GM12892 (cell line): ENCODE measurements at regions not wholly inside any gene's neighbourhood (a gene's known extent, or its start where the extent isn't known, plus 50 kb on each side); places are given as distances from the start of the nearest gene placed in this dataset.
"Not testable (repeated sequence)": the region's sequence is repeated elsewhere in the genome, so short reads cannot be mapped to it uniquely, and the experiment has no call there.

Experiments used
- DNase-seq: peaks from one replicate; pipeline ENCODE4 v3.0.0; 2011; ENCODE audit not compliant: insufficient read length
- FAIRE-seq: peaks from 2 replicates; lab custom pipeline; 2011; peaks lifted over from hg19 to GRCh38; lab: Jason Lieb, UNC
- POLR2A ChIP-seq: IDR thresholded peaks from 2 replicates; pipeline ENCODE4 v1.6.1; 2011; ENCODE audit warnings: low read depth, low read length, control low read depth
- POLR2AphosphoS5 ChIP-seq: IDR thresholded peaks from 2 replicates; pipeline ENCODE4 v1.6.1; 2011; ENCODE audit warnings: low read depth, low read length, control low read depth
- TAF1 ChIP-seq: IDR thresholded peaks from 2 replicates; pipeline ENCODE4 v1.6.1; 2011; ENCODE audit warnings: low read depth, mild to moderate bottlenecking, control low read depth, low read length, borderline replicate concordance

DNA sequence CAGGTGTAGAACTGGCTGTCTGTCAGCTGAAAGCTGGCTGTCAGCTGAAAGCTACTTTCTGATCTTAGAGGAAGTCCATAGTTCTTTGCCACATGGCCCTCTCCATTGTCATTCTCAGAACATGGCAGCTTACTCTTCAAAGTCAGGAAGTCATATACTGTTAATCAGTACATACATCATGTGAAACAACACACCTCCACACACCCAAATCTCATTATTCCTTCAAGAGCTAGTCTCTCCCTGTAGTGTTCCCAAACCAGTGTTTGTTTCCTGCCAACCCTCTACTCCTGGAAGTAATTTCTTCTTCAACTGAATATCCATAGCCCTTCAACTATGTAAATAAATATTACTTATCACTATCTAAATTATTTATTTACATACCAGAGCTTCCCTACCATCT, 58.9 kb downstream of the OR5AK2 start:
- TF ChIP-seq POLR2AphosphoS5, result no peak
- TF ChIP-seq POLR2A, result no peak
- no peak for TF ChIP-seq TAF1
- FAIRE-seq (no peak), DNase-seq (no peak)

DNA sequence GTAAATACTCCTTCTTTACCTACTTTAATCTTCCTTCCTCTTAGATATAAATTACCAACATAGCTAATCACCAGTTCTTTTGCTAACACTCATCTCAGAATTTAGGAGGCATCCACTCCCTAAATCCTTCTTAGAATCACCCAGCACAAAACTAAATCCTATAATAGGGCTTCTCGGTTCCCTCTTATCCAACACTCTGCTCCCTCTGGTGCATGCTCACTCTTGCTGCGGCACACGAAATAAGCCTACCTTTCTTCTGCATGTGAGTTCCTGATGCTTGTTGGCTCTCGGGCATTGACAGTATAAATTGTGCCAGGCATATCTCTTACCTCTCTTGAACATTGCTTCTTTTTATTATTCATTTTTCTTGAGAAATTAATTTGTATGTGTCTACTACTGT, 61.0 kb downstream of the OR5AK2 start:
- DNase-seq (no peak), FAIRE-seq (no peak)
- TF ChIP-seq TAF1 (no peak), POLR2A (no peak), POLR2AphosphoS5 (no peak)

DNA sequence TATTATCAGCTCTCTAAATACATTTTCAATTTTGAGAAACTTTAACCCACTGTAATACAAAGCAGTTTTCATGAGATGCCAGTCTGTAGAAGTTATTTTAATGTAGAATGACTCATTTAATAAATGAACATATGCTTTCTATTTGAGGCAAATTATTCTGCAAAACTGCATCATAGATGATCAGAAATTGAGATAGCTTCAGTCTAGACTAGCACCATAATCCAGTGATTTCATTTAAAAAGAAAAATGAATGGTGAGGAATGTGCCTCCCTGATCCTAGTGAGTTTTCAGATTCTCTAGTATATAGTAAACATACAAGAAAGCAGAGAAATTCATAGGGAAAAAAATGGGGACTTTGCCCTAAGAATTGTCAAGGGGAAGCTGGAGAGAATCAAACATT, 66.1 kb downstream of the OR5AK2 start:
- no peak for TF ChIP-seq POLR2AphosphoS5
- TF ChIP-seq TAF1, result no peak
- TF ChIP-seq POLR2A, result no peak
- no peak for FAIRE-seq
- no peak for DNase-seq

DNA sequence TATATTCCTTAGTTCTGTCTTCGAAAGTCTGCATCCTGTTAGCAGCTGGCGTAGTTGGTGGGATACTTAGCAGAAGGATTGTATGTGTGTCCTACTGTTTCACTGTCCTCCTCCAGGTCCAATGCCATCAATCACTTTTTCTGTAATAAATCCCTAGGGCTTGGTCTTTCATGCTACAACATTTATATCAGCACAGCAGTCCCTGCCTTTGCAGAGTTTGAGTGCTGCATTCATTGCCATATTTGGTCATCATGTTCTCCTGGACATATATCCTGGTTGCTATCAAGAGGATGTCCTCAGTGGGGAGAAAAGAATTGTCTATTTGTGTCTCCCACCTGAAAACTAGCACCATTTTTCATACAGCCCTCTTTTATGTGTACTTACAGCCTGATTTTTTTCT, 67.0 kb downstream of the OR5AK2 start:
- TF ChIP-seq POLR2AphosphoS5 (no peak), POLR2A (no peak), TAF1 (no peak)
- no peak for DNase-seq
- no peak for FAIRE-seq

DNA sequence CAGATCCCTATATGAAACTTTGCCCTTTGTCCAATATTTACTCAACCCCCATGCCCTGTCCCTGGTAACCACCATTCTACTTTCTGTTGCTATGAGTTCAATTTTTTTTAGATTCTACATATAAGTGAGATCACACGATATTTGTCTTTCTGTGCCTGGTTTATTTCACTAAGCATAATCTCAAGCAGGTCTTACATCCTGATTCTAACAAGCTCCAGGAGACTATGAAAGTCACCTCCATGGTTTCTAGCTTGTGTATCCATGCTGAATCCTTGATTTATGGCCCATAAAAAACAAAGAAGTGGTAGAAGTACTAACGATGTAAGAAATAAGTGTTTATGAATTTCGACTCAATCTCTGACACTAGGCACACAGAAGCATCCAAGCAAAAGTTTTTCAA, 68.0 kb downstream of the OR5AK2 start:
- FAIRE-seq, result no peak
- TF ChIP-seq TAF1 (no peak), POLR2A (no peak), POLR2AphosphoS5 (no peak)
- DNase-seq, result no peak

DNA sequence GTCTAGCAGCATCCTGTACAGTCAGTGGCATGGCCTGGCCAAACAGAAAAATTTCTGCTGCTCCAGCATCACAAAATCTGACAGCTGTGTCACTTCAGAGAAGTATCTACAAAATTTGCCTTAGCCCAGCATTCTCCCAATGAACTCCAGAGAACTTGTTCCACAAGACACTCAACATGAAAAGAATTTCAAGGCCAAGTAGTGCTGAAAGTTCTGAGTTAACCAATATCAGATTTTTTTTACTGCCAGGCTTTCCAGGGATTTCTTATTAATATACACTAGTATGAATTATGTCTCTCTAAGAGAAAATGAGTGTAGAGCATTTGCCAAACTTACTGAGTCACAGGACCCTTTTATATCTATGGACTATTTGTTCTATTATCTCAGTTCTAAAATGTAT, 68.8 kb downstream of the OR5AK2 start:
- FAIRE-seq (no peak), DNase-seq (no peak)

DNA sequence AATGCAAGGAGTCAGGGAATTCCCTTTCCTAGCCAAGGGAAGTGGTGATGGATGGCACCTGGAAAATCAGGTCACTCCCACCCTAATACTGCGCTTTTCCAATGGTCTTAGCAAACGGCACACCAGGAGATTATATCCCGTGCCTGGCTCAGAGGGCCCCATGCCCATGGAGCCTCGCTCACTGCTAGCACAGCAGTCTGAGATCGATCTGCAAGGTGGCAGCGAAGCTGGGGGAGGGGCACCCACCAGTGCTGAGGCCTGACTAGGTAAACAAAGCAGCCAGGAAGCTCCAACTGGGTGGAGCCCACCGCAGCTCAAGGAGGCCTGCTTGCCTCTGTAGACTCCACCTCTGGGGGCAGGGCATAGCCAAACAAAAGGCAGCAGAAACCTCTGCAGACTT, 74.2 kb downstream of the OR5AK2 start:
- FAIRE-seq, DNase-seq: not testable (repeated sequence)

More for the DNA sequence above, 68.8 kb downstream of the OR5AK2 start:
- TF ChIP-seq TAF1 (no peak), POLR2A (no peak)

DNA sequence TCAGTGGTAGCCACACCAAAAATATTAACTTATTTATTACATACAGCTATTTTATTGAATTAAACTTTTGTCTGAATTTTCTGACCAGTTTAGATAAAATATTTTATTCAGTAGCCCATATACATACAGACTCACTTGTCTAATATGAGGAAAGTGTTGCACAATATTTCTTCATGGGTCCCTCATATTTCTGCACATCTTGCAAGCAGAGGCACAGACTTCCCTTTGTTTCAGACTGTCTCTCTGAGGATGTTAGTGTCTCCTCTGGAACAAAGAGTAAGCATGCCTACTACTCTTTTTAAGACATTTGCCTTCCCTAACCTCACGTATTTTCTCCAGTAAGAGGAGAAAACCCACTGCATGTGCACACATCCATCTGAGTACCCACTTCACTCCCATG, 81.2 kb downstream of the OR5AK2 start:
- FAIRE-seq, result no peak

DNA sequence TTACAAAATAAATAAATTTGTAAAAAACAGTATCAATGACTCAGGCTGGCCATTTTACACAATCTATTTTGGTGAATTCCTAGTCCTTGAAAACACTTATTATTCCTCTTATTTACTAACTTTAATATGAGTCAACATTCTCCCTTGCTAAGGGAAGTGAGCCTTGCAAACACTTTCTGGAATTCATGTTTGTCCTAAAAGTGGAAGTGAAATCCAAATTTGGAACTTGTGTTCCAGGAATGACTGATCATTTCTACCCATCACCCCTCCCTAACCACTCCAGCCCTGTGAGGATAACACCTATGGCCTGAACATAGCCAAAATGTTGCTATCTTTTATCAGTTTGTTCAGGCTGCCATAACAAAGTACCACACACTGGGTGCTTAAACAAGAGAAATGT, 83.1 kb downstream of the OR5AK2 start:
- TF ChIP-seq POLR2AphosphoS5 (no peak), TAF1 (no peak), POLR2A (no peak)
- FAIRE-seq (no peak), DNase-seq (no peak)

More for the DNA sequence above, 81.2 kb downstream of the OR5AK2 start:
- no peak for DNase-seq
- TF ChIP-seq TAF1 (no peak), POLR2A (no peak), POLR2AphosphoS5 (no peak)

DNA sequence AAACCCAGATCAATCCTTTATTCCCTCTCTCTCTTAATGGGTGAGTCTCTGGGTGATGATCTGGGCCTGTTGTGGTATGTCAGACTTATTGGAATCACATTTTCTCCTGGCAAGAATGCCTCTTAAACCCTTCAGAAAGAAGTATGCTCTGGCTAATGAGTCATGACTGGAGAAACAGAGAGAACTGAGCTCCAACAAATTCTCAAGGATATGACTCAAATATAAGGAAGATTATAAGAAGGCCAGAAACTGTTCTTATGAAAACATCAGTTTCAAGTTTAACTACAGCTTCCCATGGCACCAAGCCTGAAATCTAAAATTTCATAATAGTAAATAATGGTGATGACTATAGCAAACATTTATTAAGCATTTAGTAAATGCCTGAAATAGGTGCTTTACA, 83.9 kb downstream of the OR5AK2 start:
- no peak for DNase-seq
- FAIRE-seq, result no peak
- TF ChIP-seq TAF1 (no peak), POLR2AphosphoS5 (no peak), POLR2A (no peak)

DNA sequence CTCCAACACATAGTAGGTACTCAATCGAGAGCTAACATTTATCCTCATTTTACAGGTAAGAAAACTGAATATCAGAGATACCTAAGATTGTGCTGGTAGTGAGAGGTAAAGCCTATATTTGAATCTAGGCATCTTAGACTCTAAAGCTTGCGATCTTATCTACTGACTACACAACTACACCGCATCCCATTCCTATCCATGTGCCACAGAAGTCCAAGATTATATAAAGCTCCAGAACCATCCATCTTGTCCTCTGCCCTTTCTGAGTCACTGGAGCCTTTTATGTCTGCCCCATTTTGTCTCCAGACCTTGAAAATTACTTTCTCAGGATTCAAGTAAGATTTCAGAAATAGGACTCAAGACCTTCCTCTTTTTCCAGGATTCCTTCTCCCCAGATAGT, 84.4 kb downstream of the OR5AK2 start:
- FAIRE-seq, result no peak
- DNase-seq, result no peak
- TF ChIP-seq TAF1 (no peak), POLR2AphosphoS5 (no peak), POLR2A (no peak)

DNA sequence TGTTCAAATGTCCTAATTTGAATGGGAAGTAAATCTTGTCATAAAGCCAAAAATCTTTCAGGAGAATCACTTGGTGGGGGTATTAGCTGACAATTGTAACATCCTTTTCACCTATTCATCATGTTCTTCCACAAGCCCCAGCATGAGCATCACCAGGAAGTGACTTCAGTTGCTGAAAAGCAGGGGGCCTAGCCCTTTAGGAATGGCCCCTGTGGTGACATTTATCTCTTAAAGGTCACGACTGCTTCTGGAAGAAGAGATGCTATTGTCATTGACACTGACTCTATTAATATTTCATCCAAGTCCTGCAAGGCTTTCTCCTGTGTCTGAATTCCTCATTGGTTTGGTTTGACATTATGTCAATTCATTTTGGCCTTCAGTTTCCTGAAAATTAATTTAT, 92.6 kb downstream of the OR5AK2 start:
- no peak for TF ChIP-seq TAF1
- FAIRE-seq, result no peak
- no peak for DNase-seq

DNA sequence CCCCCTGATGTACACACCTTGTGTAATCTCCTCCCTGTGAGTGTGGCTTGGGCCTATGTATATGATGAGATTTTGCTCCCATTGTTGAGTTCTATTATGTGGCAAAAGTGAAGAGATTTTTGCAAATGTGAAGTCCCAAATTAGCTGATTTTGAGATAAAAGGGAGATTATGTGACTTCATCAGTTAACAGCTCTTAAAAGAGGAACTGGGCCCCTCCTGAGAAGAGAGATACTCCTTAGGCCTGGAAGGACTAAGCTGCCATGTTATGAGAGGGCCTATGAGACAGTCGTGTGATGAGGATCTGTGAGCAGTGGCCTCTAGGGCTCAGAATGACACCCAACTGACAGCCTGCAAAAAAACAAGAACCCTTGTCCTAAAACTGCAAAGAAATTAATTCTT, 93.4 kb downstream of the OR5AK2 start:
- FAIRE-seq (no peak), DNase-seq (no peak)
- TF ChIP-seq TAF1, result no peak
- TF ChIP-seq POLR2AphosphoS5, result no peak
- no peak for TF ChIP-seq POLR2A
